H1 (cell line): ENCODE measurements at regions not wholly inside any gene's neighbourhood (a gene's known extent, or its start where the extent isn't known, plus 50 kb on each side); places are given as distances from the start of the nearest gene placed in this dataset.

Experiments used
- CTCF ChIA-PET: fragments of 300-600 bp; sonication (Branson Sonifier 250); formaldehyde crosslinking; loops from one replicate; lab custom pipeline; 2021; ENCODE audit not compliant: partially characterized antibody; lab: Charles Lee
- POLR2A ChIA-PET: fragments of 300-600 bp; sonication (Branson Sonifier 250); formaldehyde crosslinking; loops from one replicate; lab custom pipeline; 2021; ENCODE audit warnings: inconsistent platforms; ENCODE audit not compliant: partially characterized antibody; lab: Charles Lee
- DNase-seq, 2 experiments: peaks; one replicate each; pipeline versions ENCODE4 v3.0.0 to v3.0.0-alpha.2; 2010 to 2022; ENCODE audit warnings: low spot score in 2 of 2, low read depth in 1 of 2, mixed read lengths in 1 of 2
- FAIRE-seq: peaks from 2 replicates; lab custom pipeline; 2011; peaks lifted over from hg19 to GRCh38; lab: Jason Lieb, UNC
- H2AFZ ChIP-seq: 2 replicates; pipeline ENCODE4 v1.8.1; 2012; ENCODE audit warnings: low read length, inconsistent platforms
- H2AK5ac ChIP-seq: 2 replicates; pipeline ENCODE4 v1.6.1; 2013; ENCODE audit warnings: low read depth, low read length
- H2BK120ac ChIP-seq: replicated peaks from 2 replicates; pipeline ENCODE3; 2013; ENCODE audit warnings: low read depth, low read length, inconsistent platforms
- H2BK12ac ChIP-seq: 2 replicates; pipeline ENCODE4 v1.6.1; 2013; ENCODE audit warnings: low read depth, low read length
- H2BK15ac ChIP-seq: 2 replicates; pipeline ENCODE4 v1.6.1; 2013; ENCODE audit warnings: low read length
- H2BK20ac ChIP-seq: 2 replicates; pipeline ENCODE4 v1.6.1; 2013; ENCODE audit warnings: low read length
- H2BK5ac ChIP-seq: 2 replicates; pipeline ENCODE4 v1.6.1; 2013; ENCODE audit warnings: low read depth, low read length
- H3K14ac ChIP-seq: 2 replicates; pipeline ENCODE4 v1.6.1; 2013; ENCODE audit warnings: inconsistent platforms; ENCODE audit not compliant: insufficient read length
- H3K18ac ChIP-seq: 2 replicates; pipeline ENCODE4 v1.6.1; 2013; ENCODE audit warnings: low read length; ENCODE audit errors: extremely low read depth
- H3K23ac ChIP-seq: 2 replicates; pipeline ENCODE4 v1.6.1; 2013; ENCODE audit warnings: inconsistent platforms; ENCODE audit not compliant: insufficient read length
- H3K23me2 ChIP-seq: 2 replicates; pipeline ENCODE4 v1.6.1; 2013; ENCODE audit warnings: low read depth, low read length
- H3K27ac ChIP-seq: 2 replicates; pipeline ENCODE4 v1.6.1; 2011; ENCODE audit warnings: low read depth, low read length, inconsistent platforms
- H3K27me3 ChIP-seq, 4 experiments: replicated peaks in 1 of 4; 1 replicate in 1 of 4; 2 replicates in 3 of 4; pipeline versions ENCODE4 v1.6.1 to v1.8.1; 2011 to 2013; ENCODE audit warnings: low read length in 3 of 4, mild to moderate bottlenecking in 3 of 4, inconsistent platforms in 2 of 4, mixed read lengths in 2 of 4, moderate library complexity in 1 of 4; ENCODE audit not compliant: control insufficient read depth in 3 of 4, insufficient read depth in 3 of 4; ENCODE audit errors: extremely low read depth in 1 of 4
- H3K36me3 ChIP-seq, 4 experiments: 2 replicates each; pipeline versions ENCODE4 v1.6.1 to v1.8.1; 2011 to 2013; ENCODE audit warnings: mild to moderate bottlenecking in 4 of 4, low read length in 3 of 4, moderate library complexity in 2 of 4, control low read depth in 1 of 4, inconsistent platforms in 1 of 4; ENCODE audit not compliant: insufficient read depth in 4 of 4, control insufficient read depth in 2 of 4
- H3K4ac ChIP-seq: replicated peaks from 2 replicates; pipeline ENCODE3; 2013; ENCODE audit warnings: low read length, low read depth, mixed read lengths, inconsistent platforms; ENCODE audit not compliant: insufficient read length
- H3K4me1 ChIP-seq, 4 experiments: replicated peaks in 1 of 4; 1 replicate in 1 of 4; 2 replicates in 3 of 4; pipeline versions ENCODE4 v1.6.1 to v1.8.1; 2011 to 2013; ENCODE audit warnings: low read length in 3 of 4, inconsistent platforms in 2 of 4, mixed read lengths in 1 of 4; ENCODE audit not compliant: insufficient read depth in 4 of 4, control insufficient read depth in 3 of 4
- H3K4me2 ChIP-seq, 2 experiments: 2 replicates each; pipeline versions ENCODE4 v1.6.1 to v1.8.1; 2011 to 2013; ENCODE audit warnings: low read depth in 2 of 2, low read length in 2 of 2, control low read depth in 1 of 2, inconsistent platforms in 1 of 2, mild to moderate bottlenecking in 1 of 2; ENCODE audit not compliant: insufficient read depth in 1 of 2
- H3K4me3 ChIP-seq, 4 experiments: fragments of 200-600, 300-600 bp in 1 of 4; sonication (generic), shearing (Covaris generic), sonication (Bioruptor Twin) in 1 of 4; 2 replicates each; pipeline versions ENCODE4 v1.5.1 to v1.8.1; 2011 to 2016; ENCODE audit warnings: low read length in 4 of 4, low read depth in 3 of 4, control low read depth in 2 of 4, inconsistent platforms in 2 of 4, mild to moderate bottlenecking in 2 of 4, mixed read lengths in 1 of 4, moderate library complexity in 1 of 4; ENCODE audit not compliant: insufficient read depth in 2 of 4; ENCODE audit errors: extremely low read depth in 1 of 4
- H3K56ac ChIP-seq: replicated peaks from 2 replicates; pipeline ENCODE3; 2013; ENCODE audit warnings: low read depth, mild to moderate bottlenecking, mixed read lengths, low read length, inconsistent platforms; ENCODE audit not compliant: insufficient read length
- H3K79me1 ChIP-seq: 2 replicates; pipeline ENCODE4 v1.6.1; 2013; ENCODE audit warnings: low read depth, low read length, control low read depth
- H3K79me2 ChIP-seq, 2 experiments: 2 replicates each; pipeline versions ENCODE4 v1.6.1 to v1.8.1; 2012 to 2013; ENCODE audit warnings: low read length in 2 of 2, mild to moderate bottlenecking in 2 of 2, inconsistent platforms in 1 of 2; ENCODE audit not compliant: insufficient read depth in 2 of 2, control insufficient read depth in 1 of 2
- H3K9ac ChIP-seq, 4 experiments: replicated peaks in 1 of 4; 1 replicate in 1 of 4; 2 replicates in 3 of 4; pipeline versions ENCODE4 v1.6.1 to v1.8.1; 2011 to 2013; ENCODE audit warnings: low read depth in 3 of 4, low read length in 3 of 4, control low read depth in 2 of 4, mild to moderate bottlenecking in 2 of 4, moderate library complexity in 2 of 4, inconsistent platforms in 1 of 4; ENCODE audit errors: extremely low read depth in 1 of 4
- H3K9me3 ChIP-seq, 2 experiments: 2 replicates each; pipeline versions ENCODE4 v1.6.1 to v1.8.1; 2012 to 2013; ENCODE audit warnings: mild to moderate bottlenecking in 2 of 2, moderate library complexity in 2 of 2, control low read depth in 1 of 2, inconsistent platforms in 1 of 2, low read depth in 1 of 2, low read length in 1 of 2, mixed read lengths in 1 of 2; ENCODE audit not compliant: insufficient read depth in 2 of 2
- H4K20me1 ChIP-seq, 2 experiments: replicated peaks in 1 of 2; 2 replicates each; pipeline versions ENCODE3 to v1.8.1; 2011 to 2013; ENCODE audit warnings: inconsistent platforms in 2 of 2, low read length in 2 of 2, mild to moderate bottlenecking in 1 of 2; ENCODE audit not compliant: insufficient read depth in 2 of 2, control insufficient read depth in 1 of 2
- H4K5ac ChIP-seq: 2 replicates; pipeline ENCODE4 v1.6.1; 2013; ENCODE audit warnings: low read length, low read depth, mixed read lengths, inconsistent platforms; ENCODE audit not compliant: insufficient read length
- H4K8ac ChIP-seq: 2 replicates; pipeline ENCODE4 v1.8.0; 2013; ENCODE audit warnings: mild to moderate bottlenecking, moderate library complexity, low read length, inconsistent platforms; ENCODE audit not compliant: insufficient read depth; ENCODE audit errors: extremely low read depth
- H4K91ac ChIP-seq: replicated peaks from 2 replicates; pipeline ENCODE3; 2013; ENCODE audit warnings: low read length, mixed read lengths, inconsistent platforms; ENCODE audit not compliant: insufficient read length
- POLR2AphosphoS5 ChIP-seq: IDR thresholded peaks from 2 replicates; pipeline ENCODE4 v1.6.1; 2011; ENCODE audit warnings: low read depth, low read length
- SIN3A ChIP-seq, 2 experiments: IDR thresholded peaks in 1 of 2; conservative IDR thresholded peaks in 1 of 2; 2 replicates each; pipeline ENCODE4 v1.6.1; 2011 to 2012; ENCODE audit warnings: low read length in 2 of 2, improper control_type of control experiment in 1 of 2, low read depth in 1 of 2, mild to moderate bottlenecking in 1 of 2
- SIX5 ChIP-seq: IDR thresholded peaks from 2 replicates; pipeline ENCODE4 v1.6.1; 2011; ENCODE audit warnings: mild to moderate bottlenecking, low read depth, low read length
- SRF ChIP-seq: IDR thresholded peaks from 2 replicates; pipeline ENCODE4 v1.6.1; 2011; ENCODE audit warnings: mild to moderate bottlenecking, low read depth, low read length, moderate library complexity
- ZNF274 ChIP-seq: IDR thresholded peaks from 2 replicates; pipeline ENCODE4 v1.7.0; 2012; ENCODE audit warnings: low read length, borderline replicate concordance; ENCODE audit errors: extremely low read depth
- WGBS, 2 experiments: shearing (Covaris generic) in 1 of 2; methylation state at CpG; one replicate each; pipeline versions ENCODE4 v1.1.6 to v1.1.7; 2013 to 2015; ENCODE audit warnings: low lambda C conversion rate in 2 of 2, mixed read lengths in 2 of 2, inconsistent platforms in 1 of 2, low coverage in 1 of 2, missing lambda C conversion rate in 1 of 2; ENCODE audit not compliant: insufficient replicate concordance in 2 of 2, insufficient coverage in 1 of 2, insufficient read length in 1 of 2; ENCODE audit errors: extremely low coverage in 1 of 2, missing lambda C conversion rate in 1 of 2; 5-methylcytosine and 5-hydroxymethylcytosine counted together
- TF ChIP-seq, protein P1 (sequence below), 3 experiments: IDR thresholded peaks; 1 replicate in 2 of 3; 2 replicates in 1 of 3; pipeline versions ENCODE4 v1.5.1 to v1.6.1; 2011; ENCODE audit warnings: low read length in 3 of 3, mild to moderate bottlenecking in 3 of 3, inconsistent platforms in 2 of 3, low read depth in 1 of 3, moderate library complexity in 1 of 3; ENCODE audit not compliant: insufficient read depth in 1 of 3; ENCODE audit errors: control extremely low read depth in 1 of 3

DNA sequence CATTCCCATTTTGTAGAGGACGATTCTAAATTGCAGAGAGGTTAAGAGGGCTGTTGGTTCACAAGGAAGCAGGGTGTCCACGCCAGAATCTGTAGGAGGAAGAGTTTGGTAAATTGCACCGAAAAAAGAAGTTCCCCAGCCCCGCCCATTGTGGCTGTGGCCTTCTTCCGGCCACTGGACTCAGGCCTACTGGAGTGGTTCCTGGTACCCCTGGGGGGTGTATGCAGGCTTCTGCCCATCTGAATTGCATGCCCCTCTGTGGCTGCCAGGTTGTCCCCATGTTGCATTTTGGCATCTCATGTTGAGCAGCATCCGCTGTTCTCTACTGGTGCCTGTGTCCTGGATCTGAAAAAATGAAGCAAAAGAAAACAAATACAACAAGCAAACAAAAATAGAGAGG, 234.2 kb downstream of the WDR11 start:
- Histone ChIP-seq H3K4me1 (peaks cover 0 to 8% (median 0%) of the 10 kb centered on the region in 4 experiments; a peak in 1 of 7 replicates), H3K9me3 (no peaks in the 10 kb centered on the region), H2BK15ac (no peak overlapping the region), H3K18ac (no peak overlapping the region), H2AFZ (no peak overlapping the region), H2BK20ac (no peak overlapping the region), H3K9ac (no peak overlapping the region), H3K36me3 (no peaks in the 10 kb centered on the region), H2BK5ac (no peak overlapping the region), H2BK120ac (no peak overlapping the region), H3K79me2 (no peaks in the 10 kb centered on the region), H3K4ac (no peak overlapping the region), H3K14ac (no peak overlapping the region), H3K27ac (no peak overlapping the region), H3K4me3 (no peak overlapping the region), H4K8ac (no peak overlapping the region), H3K23me2 (no peaks in the 10 kb centered on the region), H2AK5ac (no peak overlapping the region), H4K91ac (no peak overlapping the region), H3K79me1 (no peaks in the 10 kb centered on the region), H2BK12ac (no peak overlapping the region), H4K20me1 (peaks cover 0 to 5% of the 10 kb centered on the region in 2 experiments), H3K56ac (no peak overlapping the region), H3K23ac (no peak overlapping the region), H3K27me3 (peaks cover 0 to 2% (median 0%) of the 10 kb centered on the region in 4 experiments; a peak in 1 of 7 replicates), H4K5ac (no peak overlapping the region), H3K4me2 (no peak overlapping the region)
- FAIRE-seq (no peak), DNase-seq (no peak)
- 88% methylated on average over 6 of the region's 6 CpGs; no CpG with 5 or more reads in 1 of the 2 experiments for WGBS, 2 experiments
- POLR2A ChIA-PET, result interaction anchor here (0.9 kb wide), 1 partner anchor 23 kb away, joined by 3 read pairs; no protein-coding TSS in a partner anchor
- CTCF ChIA-PET, result interaction anchor here (1.2 kb wide), 1 partner anchor 9 kb away, joined by 3 read pairs; no protein-coding TSS in a partner anchor
- TF ChIP-seq SIX5 (no peak), SRF (no peak), ZNF274 (no peak), POLR2AphosphoS5 (no peak), SIN3A (conservative IDR thresholded peaks at IDR 0.05 in 1 of 2, IDR thresholded peaks at IDR 0.05 in 1 of 2; ENCODE audit: low read depth in 1 of 2, low read length in 2 of 2) (no peak)
- TF ChIP-seq, protein P1, sequence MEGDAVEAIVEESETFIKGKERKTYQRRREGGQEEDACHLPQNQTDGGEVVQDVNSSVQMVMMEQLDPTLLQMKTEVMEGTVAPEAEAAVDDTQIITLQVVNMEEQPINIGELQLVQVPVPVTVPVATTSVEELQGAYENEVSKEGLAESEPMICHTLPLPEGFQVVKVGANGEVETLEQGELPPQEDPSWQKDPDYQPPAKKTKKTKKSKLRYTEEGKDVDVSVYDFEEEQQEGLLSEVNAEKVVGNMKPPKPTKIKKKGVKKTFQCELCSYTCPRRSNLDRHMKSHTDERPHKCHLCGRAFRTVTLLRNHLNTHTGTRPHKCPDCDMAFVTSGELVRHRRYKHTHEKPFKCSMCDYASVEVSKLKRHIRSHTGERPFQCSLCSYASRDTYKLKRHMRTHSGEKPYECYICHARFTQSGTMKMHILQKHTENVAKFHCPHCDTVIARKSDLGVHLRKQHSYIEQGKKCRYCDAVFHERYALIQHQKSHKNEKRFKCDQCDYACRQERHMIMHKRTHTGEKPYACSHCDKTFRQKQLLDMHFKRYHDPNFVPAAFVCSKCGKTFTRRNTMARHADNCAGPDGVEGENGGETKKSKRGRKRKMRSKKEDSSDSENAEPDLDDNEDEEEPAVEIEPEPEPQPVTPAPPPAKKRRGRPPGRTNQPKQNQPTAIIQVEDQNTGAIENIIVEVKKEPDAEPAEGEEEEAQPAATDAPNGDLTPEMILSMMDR (IDR thresholded peaks at IDR 0.05; ENCODE audit: control extremely low read depth in 1 of 3, insufficient read depth in 1 of 3, low read depth in 1 of 3, low read length in 3 of 3), result no peak
